DOHH2 (cell line): ENCODE measurements at regions not wholly inside any gene's neighbourhood (a gene's known extent, or its start where the extent isn't known, plus 50 kb on each side); places are given as distances from the start of the nearest gene placed in this dataset.

Source experiments
- H3F3A ChIP-seq: fragments of 200-600 bp; sonication (generic), shearing (Covaris generic); 2 replicates; pipeline ENCODE4 v1.6.0; 2016; ENCODE audit warnings: antibody characterized with exemption, mild to moderate bottlenecking; ENCODE audit not compliant: control insufficient read depth, insufficient read depth
- H3K27ac ChIP-seq: fragments of 200-600 bp; sonication (generic); 2 replicates; pipeline ENCODE4 v1.5.1; 2014; ENCODE audit warnings: low read depth, mild to moderate bottlenecking, low read length, moderate library complexity
- H3K27me3 ChIP-seq: fragments of 200-600 bp; sonication (generic); 2 replicates; pipeline ENCODE4 v1.6.1; 2014; ENCODE audit warnings: mild to moderate bottlenecking, low read length, mixed read lengths; ENCODE audit not compliant: control insufficient read depth
- H3K36me3 ChIP-seq: fragments of 200-600 bp; sonication (generic); 2 replicates; pipeline ENCODE4 v1.6.1; 2014; ENCODE audit warnings: mild to moderate bottlenecking, low read length, moderate library complexity, mixed read lengths; ENCODE audit not compliant: control insufficient read depth
- H3K4me1 ChIP-seq: fragments of 200-600 bp; sonication (generic); 2 replicates; pipeline ENCODE4 v1.6.1; 2014; ENCODE audit warnings: mild to moderate bottlenecking, low read length, mixed read lengths; ENCODE audit not compliant: control insufficient read depth
- H3K4me2 ChIP-seq: fragments of 200-600 bp; sonication (generic); 2 replicates; pipeline ENCODE4 v1.6.0; 2014; ENCODE audit warnings: mild to moderate bottlenecking, low read length, moderate library complexity
- H3K4me3 ChIP-seq: fragments of 200-600 bp; sonication (generic); 2 replicates; pipeline ENCODE4 v1.5.1; 2014; ENCODE audit warnings: mild to moderate bottlenecking, low read length, mixed read lengths
- H3K79me2 ChIP-seq: fragments of 200-600 bp; sonication (generic); 2 replicates; pipeline ENCODE4 v1.6.1; 2014; ENCODE audit warnings: mild to moderate bottlenecking, low read length, mixed read lengths; ENCODE audit not compliant: control insufficient read depth
- H3K9me2 ChIP-seq: fragments of 200-600 bp; sonication (generic); replicated peaks from 2 replicates; pipeline ENCODE4 v1.6.1; 2014; ENCODE audit warnings: mild to moderate bottlenecking, low read length, mixed read lengths; ENCODE audit not compliant: control insufficient read depth
- H3K9me3 ChIP-seq: fragments of 200-600 bp; sonication (generic); 2 replicates; pipeline ENCODE4 v1.6.1; 2014; ENCODE audit warnings: antibody characterized with exemption, low read length, mixed read lengths; ENCODE audit not compliant: control insufficient read depth, insufficient read depth
- H4K20me1 ChIP-seq: fragments of 200-600 bp; sonication (generic); 2 replicates; pipeline ENCODE4 v1.6.0; 2014; ENCODE audit warnings: low read depth, mild to moderate bottlenecking, antibody characterized with exemption, low read length, moderate library complexity; ENCODE audit not compliant: control insufficient read depth, insufficient read depth
- CTCF ChIP-seq: fragments of 200-600 bp; sonication (generic); IDR thresholded peaks from one replicate; pipeline ENCODE4 v1.5.1; 2014; ENCODE audit warnings: antibody characterized with exemption, mild to moderate bottlenecking, low read depth, low read length; ENCODE audit not compliant: poor library complexity, severe bottlenecking
- EZH2phosphoT487 ChIP-seq: fragments of 200-600 bp; sonication (generic); IDR thresholded peaks from 2 replicates; pipeline ENCODE4 v1.6.1; 2017; ENCODE audit warnings: borderline replicate concordance, mild to moderate bottlenecking, antibody characterized with exemption, low read length, moderate library complexity, mixed read lengths

DNA sequence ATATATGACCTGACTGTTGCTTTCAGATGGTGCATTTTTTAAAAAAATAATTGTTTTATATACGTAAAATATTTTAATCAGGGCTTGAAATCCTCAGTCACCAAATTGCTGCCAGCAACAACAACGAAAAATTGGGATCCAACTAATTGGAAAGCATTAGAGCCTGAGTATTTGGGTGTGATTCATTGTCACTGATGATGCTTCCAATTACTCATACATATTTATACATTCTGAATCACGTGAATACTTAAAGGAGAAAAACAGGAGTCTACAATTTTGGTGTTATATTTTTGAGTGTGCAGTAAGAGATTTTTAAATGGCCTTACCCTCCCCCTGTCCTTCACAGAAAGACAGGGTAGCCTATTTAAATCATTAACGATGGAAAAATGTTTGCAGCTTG is 765.6 kb upstream of the TENM3 start:
- Histone ChIP-seq H3K27ac (no peak overlapping the region), H3K9me3 (no peaks in the 10 kb centered on the region), H3K36me3 (no peaks in the 10 kb centered on the region), H3K27me3 (no peaks in the 10 kb centered on the region), H3K4me3 (no peak overlapping the region), H3K9me2 (no peaks in the 10 kb centered on the region), H3K4me2 (no peak overlapping the region), H4K20me1 (no peaks in the 10 kb centered on the region), H3K79me2 (no peaks in the 10 kb centered on the region), H3F3A (no peaks in the 10 kb centered on the region), H3K4me1 (no peaks in the 10 kb centered on the region)
- TF ChIP-seq EZH2phosphoT487 (no peak), CTCF (no peak)

DNA sequence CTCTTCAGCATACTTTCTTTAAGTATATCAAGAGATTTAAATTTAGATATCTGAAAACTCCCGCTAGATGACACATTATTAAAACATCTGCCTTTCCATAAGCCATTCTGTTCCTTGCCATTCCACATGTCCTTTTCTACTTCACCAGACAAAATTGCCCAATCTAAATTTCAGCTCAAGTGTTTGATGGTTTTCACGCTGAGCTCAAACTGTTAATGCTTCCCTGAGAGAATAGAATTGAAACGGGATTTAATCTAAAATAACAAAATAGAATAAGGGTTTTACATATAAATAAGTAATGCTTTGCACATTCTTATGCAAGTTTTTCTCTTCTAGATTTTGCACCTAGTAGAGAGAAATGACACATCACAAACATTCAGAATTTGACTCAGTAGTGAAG is 764.5 kb upstream of the TENM3 start:
- Histone ChIP-seq H3K9me2 (no peaks in the 10 kb centered on the region), H3K4me1 (no peaks in the 10 kb centered on the region), H3K4me2 (no peak overlapping the region), H3K4me3 (no peak overlapping the region), H3K27ac (no peak overlapping the region), H4K20me1 (no peaks in the 10 kb centered on the region), H3K27me3 (no peaks in the 10 kb centered on the region), H3K79me2 (no peaks in the 10 kb centered on the region), H3K36me3 (no peaks in the 10 kb centered on the region), H3K9me3 (no peaks in the 10 kb centered on the region), H3F3A (no peaks in the 10 kb centered on the region)
- TF ChIP-seq EZH2phosphoT487 = no peak
- TF ChIP-seq CTCF = no peak

DNA sequence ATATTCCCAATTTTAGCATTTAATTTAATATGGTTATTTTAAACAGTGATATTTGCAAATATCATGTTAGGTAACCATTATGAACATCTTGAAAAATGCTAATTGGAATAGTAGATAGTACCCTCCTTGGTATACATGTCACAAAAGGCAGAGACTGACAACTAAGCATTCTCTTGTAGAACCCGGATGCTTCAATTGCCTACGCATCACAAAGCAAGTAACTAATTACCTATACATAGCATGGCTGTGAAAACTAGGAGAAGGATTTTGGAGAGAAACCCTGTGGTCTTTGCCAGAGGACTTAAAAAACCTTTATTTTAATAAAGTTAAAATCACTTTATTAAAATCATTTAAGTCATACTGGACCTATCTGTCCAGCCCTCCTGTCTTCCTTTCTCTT is 764.1 kb upstream of the TENM3 start:
- Histone ChIP-seq H3K4me1 (no peaks in the 10 kb centered on the region), H3K4me3 (no peak overlapping the region), H3K79me2 (no peaks in the 10 kb centered on the region), H3K27ac (no peak overlapping the region), H3F3A (no peaks in the 10 kb centered on the region), H3K9me2 (no peaks in the 10 kb centered on the region), H4K20me1 (no peaks in the 10 kb centered on the region), H3K4me2 (no peak overlapping the region), H3K27me3 (no peaks in the 10 kb centered on the region), H3K36me3 (no peaks in the 10 kb centered on the region), H3K9me3 (no peaks in the 10 kb centered on the region)
- TF ChIP-seq CTCF = no peak
- TF ChIP-seq EZH2phosphoT487 = no peak

DNA sequence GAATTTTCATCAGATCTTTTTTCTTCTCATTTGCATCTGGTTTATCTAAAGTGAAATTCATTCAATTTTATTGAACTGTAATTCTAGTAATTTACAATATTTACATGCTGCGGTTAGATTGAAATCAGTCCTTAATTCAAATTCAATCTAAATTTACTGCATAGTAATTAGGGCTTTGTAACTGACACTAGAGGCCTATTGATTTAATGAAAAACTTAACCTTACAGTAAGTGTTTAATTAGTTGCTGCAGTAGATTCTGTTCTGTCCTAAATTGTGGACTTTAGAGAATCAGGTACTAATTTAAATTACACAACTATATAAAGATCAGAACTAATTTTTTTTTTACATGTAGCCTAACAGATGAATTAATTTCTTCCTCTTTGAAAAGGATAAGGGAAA is 758.8 kb upstream of the TENM3 start:
- no peaks in the 10 kb centered on the region for H3K36me3 ChIP-seq
- no peaks in the 10 kb centered on the region for H3K27me3 ChIP-seq
- H3K79me2 ChIP-seq = no peaks in the 10 kb centered on the region
- H3K9me3 ChIP-seq = no peaks in the 10 kb centered on the region
- no peaks in the 10 kb centered on the region for H3K9me2 ChIP-seq
- no peaks in the 10 kb centered on the region for H4K20me1 ChIP-seq
- no peaks in the 10 kb centered on the region for H3F3A ChIP-seq
- H3K4me1 ChIP-seq = no peaks in the 10 kb centered on the region
- no peak overlapping the region for H3K4me3 ChIP-seq
- no peak overlapping the region for H3K27ac ChIP-seq
- no peak overlapping the region for H3K4me2 ChIP-seq
- TF ChIP-seq EZH2phosphoT487 (no peak), CTCF (no peak)
